ENCODE measurements at regions not wholly inside any gene's neighbourhood (a gene's known extent, or its start where the extent isn't known, plus 50 kb on each side); places are given as distances from the start of the nearest gene placed in this dataset.

DNA sequence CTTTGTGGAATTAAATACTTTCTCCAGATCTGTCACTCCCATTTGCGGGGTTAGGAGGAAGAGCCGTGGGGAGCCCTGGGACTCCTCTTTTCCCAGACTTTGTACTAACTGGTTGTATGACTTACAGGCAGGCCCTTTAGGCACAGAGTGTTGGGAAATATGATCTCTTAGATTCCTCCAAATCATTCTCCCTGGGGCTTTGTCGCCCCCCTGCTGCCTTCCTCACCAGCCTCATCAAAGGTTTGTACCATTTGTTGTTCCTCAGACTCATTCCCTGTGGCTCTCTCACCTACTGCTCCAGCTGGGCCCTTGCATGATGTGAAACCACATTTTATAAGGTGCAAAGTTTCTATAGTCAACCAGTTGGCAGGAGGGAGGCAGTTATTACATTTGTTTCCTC, 56.4 kb downstream of the CRYGS start:
- TF ChIP-seq, protein P1, sequence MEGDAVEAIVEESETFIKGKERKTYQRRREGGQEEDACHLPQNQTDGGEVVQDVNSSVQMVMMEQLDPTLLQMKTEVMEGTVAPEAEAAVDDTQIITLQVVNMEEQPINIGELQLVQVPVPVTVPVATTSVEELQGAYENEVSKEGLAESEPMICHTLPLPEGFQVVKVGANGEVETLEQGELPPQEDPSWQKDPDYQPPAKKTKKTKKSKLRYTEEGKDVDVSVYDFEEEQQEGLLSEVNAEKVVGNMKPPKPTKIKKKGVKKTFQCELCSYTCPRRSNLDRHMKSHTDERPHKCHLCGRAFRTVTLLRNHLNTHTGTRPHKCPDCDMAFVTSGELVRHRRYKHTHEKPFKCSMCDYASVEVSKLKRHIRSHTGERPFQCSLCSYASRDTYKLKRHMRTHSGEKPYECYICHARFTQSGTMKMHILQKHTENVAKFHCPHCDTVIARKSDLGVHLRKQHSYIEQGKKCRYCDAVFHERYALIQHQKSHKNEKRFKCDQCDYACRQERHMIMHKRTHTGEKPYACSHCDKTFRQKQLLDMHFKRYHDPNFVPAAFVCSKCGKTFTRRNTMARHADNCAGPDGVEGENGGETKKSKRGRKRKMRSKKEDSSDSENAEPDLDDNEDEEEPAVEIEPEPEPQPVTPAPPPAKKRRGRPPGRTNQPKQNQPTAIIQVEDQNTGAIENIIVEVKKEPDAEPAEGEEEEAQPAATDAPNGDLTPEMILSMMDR (IDR thresholded peaks at IDR 0.05; ENCODE audit: borderline replicate concordance, insufficient read depth, low read depth, low read length): no peak
- no peak overlapping the region for H3K4me3 ChIP-seq (ENCODE audit: low read depth, low read length)

GRCh38 chr3:186487037-186487436, 57.1 kb downstream of the CRYGS start:
- H3K4me3 ChIP-seq (ENCODE audit: low read depth, low read length): no peak overlapping the region
- TF ChIP-seq, protein P1 (IDR thresholded peaks at IDR 0.05; ENCODE audit: borderline replicate concordance, insufficient read depth, low read depth, low read length): no peak

DNA sequence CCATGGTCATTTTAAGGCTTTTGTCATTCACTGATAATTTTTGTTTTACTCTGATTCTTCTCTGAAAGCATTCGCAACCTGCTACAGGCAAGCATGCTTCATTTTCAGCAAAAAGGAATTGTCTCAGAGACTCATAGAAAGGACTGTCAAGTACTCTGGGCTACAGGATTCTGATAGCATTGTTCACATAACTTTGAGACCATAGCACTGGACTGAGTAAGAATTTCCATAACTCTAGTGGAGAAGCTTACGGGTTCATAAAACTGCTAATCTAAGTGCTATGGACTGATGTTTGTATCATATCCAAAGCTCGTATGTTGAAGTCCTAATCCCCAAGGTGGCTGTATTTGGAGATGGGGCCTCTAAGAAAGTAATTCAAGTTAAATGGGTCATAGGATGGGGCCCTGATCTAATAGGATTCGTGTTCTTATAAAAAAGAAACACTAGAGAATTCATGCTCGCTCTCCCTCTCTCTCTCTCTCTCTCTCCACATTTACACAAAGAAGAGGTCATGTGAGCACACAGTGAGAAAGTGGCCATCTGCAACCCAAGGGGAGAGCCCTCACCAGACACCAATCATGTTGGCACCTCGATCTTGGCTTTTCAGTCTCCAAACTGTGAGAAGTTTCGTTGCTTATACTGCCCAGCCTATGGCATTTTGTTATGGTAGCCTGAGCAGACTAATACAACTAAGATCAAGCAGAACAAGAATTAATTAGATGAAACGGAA, 60.4 kb downstream of the CRYGS start:
- H3K4me3 ChIP-seq (ENCODE audit: low read depth, low read length): no peak overlapping the region
- TF ChIP-seq, protein P1 (IDR thresholded peaks at IDR 0.05; ENCODE audit: borderline replicate concordance, insufficient read depth, low read depth, low read length): no peak

GRCh38 chr3:186481526-186481925, 62.7 kb downstream of the CRYGS start:
- TF ChIP-seq, protein P1 (IDR thresholded peaks at IDR 0.05; ENCODE audit: borderline replicate concordance, insufficient read depth, low read depth, low read length): no peak
- no peak overlapping the region for H3K4me3 ChIP-seq (ENCODE audit: low read depth, low read length)

GRCh38 chr3:186477876-186478275, 66.3 kb downstream of the CRYGS start:
- no peak overlapping the region for H3K4me3 ChIP-seq (ENCODE audit: low read depth, low read length)
- TF ChIP-seq, protein P1 (IDR thresholded peaks at IDR 0.05; ENCODE audit: borderline replicate concordance, insufficient read depth, low read depth, low read length): no peak

GRCh38 chr3:186477033-186477432, 67.1 kb downstream of the CRYGS start:
- TF ChIP-seq, protein P1 (IDR thresholded peaks at IDR 0.05; ENCODE audit: borderline replicate concordance, insufficient read depth, low read depth, low read length): no peak
- no peak overlapping the region for H3K4me3 ChIP-seq (ENCODE audit: low read depth, low read length)

DNA sequence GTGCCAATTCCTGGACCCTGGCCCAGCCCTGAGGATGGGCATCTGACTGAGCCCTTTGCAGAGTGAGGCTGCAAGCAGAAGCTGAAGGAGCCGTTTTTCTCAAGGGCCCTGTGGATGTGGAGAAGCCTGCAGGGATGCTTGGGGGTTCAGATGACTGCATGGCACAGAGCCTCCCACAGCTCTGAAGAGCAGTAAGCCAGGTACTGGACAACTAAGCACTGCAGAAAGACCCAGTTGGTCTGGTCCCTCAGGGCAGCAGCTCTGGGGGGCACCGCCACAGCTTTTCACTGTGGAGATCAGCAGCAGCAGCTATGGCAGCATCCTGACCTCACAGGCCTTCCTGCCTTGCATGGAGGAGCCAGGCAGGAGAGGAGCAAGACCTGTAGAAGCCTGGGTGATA, 67.6 kb downstream of the CRYGS start:
- H3K4me3 ChIP-seq (ENCODE audit: low read depth, low read length): no peak overlapping the region
- TF ChIP-seq, protein P1 (IDR thresholded peaks at IDR 0.05; ENCODE audit: borderline replicate concordance, insufficient read depth, low read depth, low read length): no peak
